Esophagus mucosa (tissue), 1 donor: ENCODE measurements at regions not wholly inside any gene's neighbourhood (a gene's known extent, or its start where the extent isn't known, plus 50 kb on each side); places are given as distances from the start of the nearest gene placed in this dataset.
"Not testable (repeated sequence)": the region's sequence is repeated elsewhere in the genome, so short reads cannot be mapped to it uniquely, and the experiment has no call there.

Experiments used
- ATAC-seq: fragments of 200-7000 bp; cut with Tn5 transposase; one replicate; pipeline ENCODE4 v1.9.1; 2020
- donor health status: DM: yes; HTN: yes; CAD: no.

- ATAC-seq = not testable (repeated sequence)
These were observed 291.2 kb downstream of the FAT4 start for GRCh38 chr4:125605926-125606325.

GRCh38 chr4:125620066-125620860 lies 305.5 kb downstream of the FAT4 start:
- ATAC-seq = no peak

GRCh38 chr4:125624951-125625350 lies 310.2 kb downstream of the FAT4 start:
- no peak for ATAC-seq

GRCh38 chr4:125626946-125627345 lies 312.2 kb downstream of the FAT4 start:
- ATAC-seq = no peak

GRCh38 chr4:125639182-125639621 lies 324.4 kb downstream of the FAT4 start:
- no peak for ATAC-seq

- ATAC-seq = no peak
These were observed 326.9 kb downstream of the FAT4 start for GRCh38 chr4:125641611-125642010.

GRCh38 chr4:125642645-125643044 lies 327.9 kb downstream of the FAT4 start:
- ATAC-seq = no peak

GRCh38 chr4:125649452-125649851 lies 334.7 kb downstream of the FAT4 start:
- no peak for ATAC-seq

GRCh38 chr4:125650557-125650956 lies 335.8 kb downstream of the FAT4 start:
- ATAC-seq = no peak

GRCh38 chr4:125651707-125652357 lies 337.1 kb downstream of the FAT4 start:
- ATAC-seq = not testable (repeated sequence)

- ATAC-seq = no peak
These were observed 344.0 kb downstream of the FAT4 start for GRCh38 chr4:125658773-125659172.

GRCh38 chr4:125663896-125664767 lies 349.4 kb downstream of the FAT4 start:
- no peak for ATAC-seq

GRCh38 chr4:125666635-125667034 lies 351.9 kb downstream of the FAT4 start:
- no peak for ATAC-seq

GRCh38 chr4:125676156-125676555 lies 361.4 kb downstream of the FAT4 start:
- ATAC-seq = no peak

GRCh38 chr4:125676583-125676982 lies 361.8 kb downstream of the FAT4 start:
- no peak for ATAC-seq

- ATAC-seq = no peak
These were observed 363.0 kb downstream of the FAT4 start for GRCh38 chr4:125677665-125678307.

GRCh38 chr4:125679989-125680388 lies 365.2 kb downstream of the FAT4 start:
- no peak for ATAC-seq

- no peak for ATAC-seq
These were observed 366.5 kb downstream of the FAT4 start for GRCh38 chr4:125681240-125681639.

- ATAC-seq = no peak
These were observed 368.0 kb downstream of the FAT4 start for GRCh38 chr4:125682730-125683129.

GRCh38 chr4:125688841-125689240 lies 374.1 kb downstream of the FAT4 start:
- ATAC-seq = no peak

- ATAC-seq = no peak
These were observed 375.1 kb downstream of the FAT4 start for GRCh38 chr4:125689805-125690204.

- no peak for ATAC-seq
These were observed 378.5 kb downstream of the FAT4 start for GRCh38 chr4:125693228-125693627.

- no peak for ATAC-seq
These were observed 387.7 kb downstream of the FAT4 start for GRCh38 chr4:125702406-125702805.
